A549 (cell line): ENCODE measurements at regions not wholly inside any gene's neighbourhood (a gene's known extent, or its start where the extent isn't known, plus 50 kb on each side); places are given as distances from the start of the nearest gene placed in this dataset.

ENCODE experiments used
- ATAC-seq, 2 experiments: fragments of 200-7000 bp in 1 of 2; fragments of >200 bp in 1 of 2; cut with Nextera tagmentation in 1 of 2; cut with Tn5 transposase in 1 of 2; 3 replicates each; pipeline versions ENCODE4 v1.8.0 to v1.9.1; 2018 to 2020; ENCODE audit warnings: mild to moderate bottlenecking in 1 of 2, moderate library complexity in 1 of 2
- CTCF ChIA-PET: fragments of 300-600 bp; sonication (Branson Sonifier 250); formaldehyde crosslinking; extraction: SDS; loops from one replicate; lab custom pipeline; 2021; ENCODE audit warnings: antibody characterized with exemption, inconsistent platforms; lab: Yijun Ruan, JAX
- POLR2A ChIA-PET: fragments of 350-600 bp; formaldehyde crosslinking; extraction: SDS; loops from one replicate; lab custom pipeline; 2021; ENCODE audit warnings: antibody characterized with exemption, inconsistent platforms; lab: Yijun Ruan, JAX
- DNase-seq, 2 experiments: peaks; one replicate each; pipeline versions ENCODE4 v3.0.0 to v3.0.0-alpha.2; 2011 to 2016; ENCODE audit warnings: low read depth in 1 of 2, low spot score in 1 of 2
- FAIRE-seq: peaks from 2 replicates; lab custom pipeline; 2011; peaks lifted over from hg19 to GRCh38; lab: Jason Lieb, UNC
- H3K27ac ChIP-seq, 2 experiments: fragments of >200 bp; sonication (Bioruptor Twin); formaldehyde crosslinking; 3 replicates each; pipeline ENCODE4 v1.5.1; 2016 to 2017
- H3K4me1 ChIP-seq: fragments of >200 bp; sonication (Bioruptor Twin); formaldehyde crosslinking; 3 replicates; pipeline ENCODE4 v1.6.1; 2016
- H3K4me2 ChIP-seq: fragments of >200 bp; sonication (Bioruptor Twin); formaldehyde crosslinking; 3 replicates; pipeline ENCODE4 v1.6.1; 2016
- H3K4me3 ChIP-seq: fragments of >200 bp; sonication (Bioruptor Twin); formaldehyde crosslinking; 3 replicates; pipeline ENCODE4 v1.5.1; 2016
- H3K9me3 ChIP-seq: fragments of >200 bp; sonication (Bioruptor Twin); formaldehyde crosslinking; 3 replicates; pipeline ENCODE4 v1.6.1; 2016
- ATOH8 ChIP-seq: fragments of 250-450 bp; sonication (Bioruptor Pico); IDR thresholded peaks from 2 replicates; pipeline ENCODE4 v1.5.0; 2020; ENCODE audit warnings: low read depth, mild to moderate bottlenecking, moderate library complexity
- BHLHE40 ChIP-seq: IDR thresholded peaks from 2 replicates; pipeline ENCODE4 v1.6.1; 2012; ENCODE audit warnings: low read depth, low read length, inconsistent platforms
- CEBPB ChIP-seq, 2 experiments: fragments of >200 bp in 1 of 2; sonication (Bioruptor Twin) in 1 of 2; formaldehyde crosslinking in 1 of 2; IDR thresholded peaks; 2 replicates each; pipeline ENCODE4 v1.6.1; 2012 to 2016
- E2F6 ChIP-seq: IDR thresholded peaks from 2 replicates; pipeline ENCODE4 v1.6.1; 2012; ENCODE audit warnings: low read depth, borderline replicate concordance
- EP300 ChIP-seq, 2 experiments: fragments of >200 bp; sonication (Bioruptor Twin); formaldehyde crosslinking; IDR thresholded peaks; 2 replicates in 1 of 2; 3 replicates in 1 of 2; pipeline ENCODE4 v1.6.1; 2016 to 2017
- ESRRA ChIP-seq: fragments of 150-350 bp; IDR thresholded peaks from 2 replicates; pipeline ENCODE4 v1.6.1; 2014; ENCODE audit warnings: mild to moderate bottlenecking, low read length, borderline replicate concordance
- FOSB ChIP-seq: fragments of 250-450 bp; sonication (Bioruptor Pico); IDR thresholded peaks from 2 replicates; pipeline ENCODE4 v1.5.0; 2020; ENCODE audit warnings: mild to moderate bottlenecking, moderate library complexity
- FOSL2 ChIP-seq, 2 experiments: fragments of 450-650 bp in 1 of 2; fragments of >200 bp in 1 of 2; sonication (Bioruptor Twin) in 1 of 2; formaldehyde crosslinking; IDR thresholded peaks; 2 replicates each; pipeline versions ENCODE4 v1.5.0 to v1.6.1; 2016 to 2020; ENCODE audit warnings: mild to moderate bottlenecking in 1 of 2, moderate library complexity in 1 of 2
- GATA3 ChIP-seq: IDR thresholded peaks from 2 replicates; pipeline ENCODE4 v1.6.1; 2012; ENCODE audit warnings: borderline replicate concordance
- HDAC2 ChIP-seq: fragments of 200-600 bp; sonication (generic); IDR thresholded peaks from 2 replicates; pipeline ENCODE4 v1.6.1; 2016
- KDM1A ChIP-seq: fragments of 200-600 bp; sonication (generic); IDR thresholded peaks from 2 replicates; pipeline ENCODE4 v1.6.1; 2016; ENCODE audit warnings: low read depth, mild to moderate bottlenecking
- NPAS2 ChIP-seq: fragments of 250-450 bp; sonication (Bioruptor Pico); IDR thresholded peaks from 2 replicates; pipeline ENCODE4 v1.8.0; 2022; ENCODE audit warnings: mild to moderate bottlenecking, moderate library complexity, borderline replicate concordance
- PBX3 ChIP-seq: IDR thresholded peaks from 2 replicates; pipeline ENCODE4 v1.6.1; 2012
- POLR2A ChIP-seq: IDR thresholded peaks from 2 replicates; pipeline ENCODE4 v1.6.1; 2012; ENCODE audit warnings: mild to moderate bottlenecking, low read length
- RCOR1 ChIP-seq: fragments of 150-350 bp; IDR thresholded peaks from 2 replicates; pipeline ENCODE4 v1.6.1; 2014; ENCODE audit warnings: antibody characterized with exemption, low read length, low read depth
- REST ChIP-seq: fragments of 200-600 bp; sonication (generic); IDR thresholded peaks from 2 replicates; pipeline ENCODE4 v1.6.1; 2016; ENCODE audit warnings: antibody characterized with exemption, mild to moderate bottlenecking, moderate library complexity
- RFX5 ChIP-seq: fragments of 450-650 bp; IDR thresholded peaks from 2 replicates; pipeline ENCODE4 v1.7.1; 2014; ENCODE audit warnings: antibody characterized with exemption, mild to moderate bottlenecking, moderate library complexity
- SREBF2 ChIP-seq: fragments of 450-650 bp; IDR thresholded peaks from 2 replicates; pipeline ENCODE4 v1.6.1; 2014; ENCODE audit warnings: mild to moderate bottlenecking, moderate library complexity
- USF2 ChIP-seq: fragments of 450-650 bp; IDR thresholded peaks from 2 replicates; pipeline ENCODE4 v1.6.1; 2014; ENCODE audit warnings: antibody characterized with exemption
- ZFP36 ChIP-seq: fragments of 450-650 bp; IDR thresholded peaks from 2 replicates; pipeline ENCODE4 v1.6.1; 2014; ENCODE audit warnings: borderline replicate concordance; ENCODE audit not compliant: partially characterized antibody
- ZNF302 ChIP-seq: fragments of 250-450 bp; sonication (Bioruptor Pico); IDR thresholded peaks from 2 replicates; pipeline ENCODE4 v1.9.0; 2021; ENCODE audit warnings: inconsistent platforms, mild to moderate bottlenecking, moderate library complexity
- ZSCAN20 ChIP-seq: fragments of 250-450 bp; sonication (Bioruptor Pico); IDR thresholded peaks from 2 replicates; pipeline ENCODE4 v1.8.0; 2022; ENCODE audit warnings: mild to moderate bottlenecking, moderate library complexity
- WGBS: methylation state at CpG from one replicate; pipeline ENCODE4 v1.1.6; 2017; ENCODE audit errors: missing lambda C conversion rate; 5-methylcytosine and 5-hydroxymethylcytosine counted together

GRCh38 chr2:19837235-19837766 is 64.5 kb downstream of the TTC32 start:
- H3K4me3 ChIP-seq, result no peak overlapping the region
- no peak overlapping the region for H3K27ac ChIP-seq
- DNase-seq (no peak), ATAC-seq (no peak), FAIRE-seq (no peak)
- TF ChIP-seq HDAC2, result no peak
- no peak for TF ChIP-seq EP300 (IDR thresholded peaks at IDR 0.05)
- no peak for TF ChIP-seq ZFP36
- TF ChIP-seq REST, result no peak
- no peak for TF ChIP-seq POLR2A
- TF ChIP-seq GATA3, result no peak
- no peak for TF ChIP-seq ESRRA
- no peak for TF ChIP-seq RFX5
- TF ChIP-seq SREBF2, result no peak
- peaks cover 5% of the 10 kb centered on the region; the same call in 2 of the 3 replicates for H3K4me1 ChIP-seq
- ChIA-PET POLR2A (no interaction called here), CTCF (interaction anchor here (0.7 to 0.9 kb wide), 2 partner anchors 18 to 461 kb away, joined by 3 to 4 read pairs; no protein-coding TSS in a partner anchor)
- H3K4me2 ChIP-seq, result peak overlapping the region; percentile 7; the same call in 1 of the 3 replicates
- WGBS, result 29% methylated on average over 4 of the region's 4 CpGs
- H3K9me3 ChIP-seq, result no peaks in the 10 kb centered on the region

- ATAC-seq (peak in 1 of 2 experiments; percentile 25; a peak in 1 of 6 replicates), FAIRE-seq (no peak), DNase-seq (no peak)
- CTCF ChIA-PET, result interaction anchor here (1.4 to 1.5 kb wide), 2 partner anchors 23 to 27 kb away, joined by 5 read pairs; no protein-coding TSS in a partner anchor
- TF ChIP-seq BHLHE40, result no peak
- TF ChIP-seq E2F6, result no peak
- no peak for TF ChIP-seq SREBF2
- TF ChIP-seq USF2, result no peak
- TF ChIP-seq PBX3, result no peak
- TF ChIP-seq FOSB, result no peak
- TF ChIP-seq CEBPB (IDR thresholded peaks at IDR 0.05), result no peak
- no peak for TF ChIP-seq FOSL2 (IDR thresholded peaks at IDR 0.05)
- no peak for TF ChIP-seq FOSL2 (CRISPR knock-in tag; IDR thresholded peaks at IDR 0.05)
- no peak for TF ChIP-seq ZNF302 (CRISPR knock-in tag)
- no peak for TF ChIP-seq NPAS2 (CRISPR knock-in tag)
- TF ChIP-seq ATOH8 (CRISPR knock-in tag), result no peak
- no peak for TF ChIP-seq RCOR1
- TF ChIP-seq KDM1A, result no peak
- TF ChIP-seq ZSCAN20 (CRISPR knock-in tag), result no peak
- no peak for TF ChIP-seq ESRRA
- POLR2A ChIA-PET, result no interaction called here
- Histone ChIP-seq H3K4me2 (no peak overlapping the region), H3K9me3 (no peaks in the 10 kb centered on the region), H3K4me3 (no peak overlapping the region), H3K4me1 (peaks cover 5% of the 10 kb centered on the region; the same call in 2 of the 3 replicates), H3K27ac (no peak overlapping the region)
- 56% methylated on average over 6 of the region's 6 CpGs for WGBS
These were observed 66.0 kb downstream of the TTC32 start for GRCh38 chr2:19835781-19836281.
